Hepatocyte (in vitro differentiated cells): ENCODE measurements at regions not wholly inside any gene's neighbourhood (a gene's known extent, or its start where the extent isn't known, plus 50 kb on each side); places are given as distances from the start of the nearest gene placed in this dataset.

ENCODE experiments used
- EZH2 ChIP-seq: fragments of 200-600 bp; sonication (generic); IDR thresholded peaks from 2 replicates; pipeline ENCODE4 v1.6.1; 2016; ENCODE audit warnings: antibody characterized with exemption, mild to moderate bottlenecking, borderline replicate concordance
- EZH2phosphoT487 ChIP-seq: fragments of 200-600 bp; sonication (generic); IDR thresholded peaks from one replicate; pipeline ENCODE4 v1.6.1; 2018; ENCODE audit warnings: antibody characterized with exemption, mild to moderate bottlenecking, low read depth, moderate library complexity; ENCODE audit not compliant: unreplicated experiment, severe bottlenecking
- TF ChIP-seq, protein P1 (sequence below): fragments of 200-600 bp; sonication (generic); IDR thresholded peaks from 2 replicates; pipeline ENCODE4 v1.5.1; 2016; ENCODE audit warnings: antibody characterized with exemption, mild to moderate bottlenecking; ENCODE audit not compliant: poor library complexity

DNA sequence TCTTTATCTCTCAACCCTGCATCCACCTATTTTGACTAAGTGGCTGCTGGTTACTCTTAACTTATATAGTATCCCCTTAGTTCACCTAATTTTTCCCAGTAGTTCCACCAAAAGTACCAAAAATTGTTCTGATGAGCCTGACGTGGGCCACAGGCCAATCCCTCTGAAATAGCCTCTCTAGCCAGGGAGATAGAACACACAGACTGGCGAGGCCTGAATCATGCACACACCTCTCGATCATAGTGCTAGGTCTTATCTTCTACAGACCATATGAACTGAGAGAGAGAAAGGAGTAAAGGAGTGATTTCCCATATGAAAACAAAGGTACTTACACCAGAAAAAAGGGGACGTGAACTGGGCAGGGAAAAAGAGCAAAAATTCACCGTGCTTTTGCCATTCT lies 72.5 kb upstream of the ADAMTS9 start:
- TF ChIP-seq, protein P1, sequence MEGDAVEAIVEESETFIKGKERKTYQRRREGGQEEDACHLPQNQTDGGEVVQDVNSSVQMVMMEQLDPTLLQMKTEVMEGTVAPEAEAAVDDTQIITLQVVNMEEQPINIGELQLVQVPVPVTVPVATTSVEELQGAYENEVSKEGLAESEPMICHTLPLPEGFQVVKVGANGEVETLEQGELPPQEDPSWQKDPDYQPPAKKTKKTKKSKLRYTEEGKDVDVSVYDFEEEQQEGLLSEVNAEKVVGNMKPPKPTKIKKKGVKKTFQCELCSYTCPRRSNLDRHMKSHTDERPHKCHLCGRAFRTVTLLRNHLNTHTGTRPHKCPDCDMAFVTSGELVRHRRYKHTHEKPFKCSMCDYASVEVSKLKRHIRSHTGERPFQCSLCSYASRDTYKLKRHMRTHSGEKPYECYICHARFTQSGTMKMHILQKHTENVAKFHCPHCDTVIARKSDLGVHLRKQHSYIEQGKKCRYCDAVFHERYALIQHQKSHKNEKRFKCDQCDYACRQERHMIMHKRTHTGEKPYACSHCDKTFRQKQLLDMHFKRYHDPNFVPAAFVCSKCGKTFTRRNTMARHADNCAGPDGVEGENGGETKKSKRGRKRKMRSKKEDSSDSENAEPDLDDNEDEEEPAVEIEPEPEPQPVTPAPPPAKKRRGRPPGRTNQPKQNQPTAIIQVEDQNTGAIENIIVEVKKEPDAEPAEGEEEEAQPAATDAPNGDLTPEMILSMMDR: no peak
- TF ChIP-seq EZH2phosphoT487 (no peak), EZH2 (no peak)
